GM19025 (cell line): ENCODE measurements at regions not wholly inside any gene's neighbourhood (a gene's known extent, or its start where the extent isn't known, plus 50 kb on each side); places are given as distances from the start of the nearest gene placed in this dataset.
"Not testable (repeated sequence)": the region's sequence is repeated elsewhere in the genome, so short reads cannot be mapped to it uniquely, and the experiment has no call there.

Experiments
- ATAC-seq: cut with Tn5 transposase; IDR thresholded peaks from one replicate; pipeline ENCODE4 v1.9.1; 2021; ENCODE audit warnings: mild to moderate bottlenecking, low read depth, moderate library complexity; ENCODE audit not compliant: unreplicated experiment

GRCh38 chr14:105938055-105938863, 411.9 kb downstream of the TMEM121 start:
- no peak for ATAC-seq

- ATAC-seq: no peak
Measured at GRCh38 chr14:105938959-105939358, 412.6 kb downstream of the TMEM121 start.

GRCh38 chr14:105939810-105940508, 413.6 kb downstream of the TMEM121 start:
- ATAC-seq: no peak

- ATAC-seq: no peak
Measured at GRCh38 chr14:105940534-105941225, 414.3 kb downstream of the TMEM121 start.

- no peak for ATAC-seq
Measured at GRCh38 chr14:105941226-105942166, 415.1 kb downstream of the TMEM121 start.

GRCh38 chr14:105942725-105943124, 416.3 kb downstream of the TMEM121 start:
- ATAC-seq: not testable (repeated sequence)

GRCh38 chr14:105943973-105944602, 417.7 kb downstream of the TMEM121 start:
- no peak for ATAC-seq

GRCh38 chr14:105944632-105945610, 418.5 kb downstream of the TMEM121 start:
- ATAC-seq: no peak

GRCh38 chr14:105945896-105946295, 419.5 kb downstream of the TMEM121 start:
- ATAC-seq: no peak

GRCh38 chr14:105947599-105947998, 421.2 kb downstream of the TMEM121 start:
- ATAC-seq: no peak

GRCh38 chr14:105948955-105949354, 422.6 kb downstream of the TMEM121 start:
- not testable (repeated sequence) for ATAC-seq

GRCh38 chr14:105950364-105950892, 424.0 kb downstream of the TMEM121 start:
- ATAC-seq: not testable (repeated sequence)

GRCh38 chr14:105951399-105951798, 425.0 kb downstream of the TMEM121 start:
- no peak for ATAC-seq

GRCh38 chr14:105952222-105952621, 425.8 kb downstream of the TMEM121 start:
- no peak for ATAC-seq

- no peak for ATAC-seq
Measured at GRCh38 chr14:105952826-105953225, 426.4 kb downstream of the TMEM121 start.

- ATAC-seq: not testable (repeated sequence)
Measured at GRCh38 chr14:105961625-105962024, 435.2 kb downstream of the TMEM121 start.

- no peak for ATAC-seq
Measured at GRCh38 chr14:105962532-105962931, 436.1 kb downstream of the TMEM121 start.

GRCh38 chr14:105968291-105968690, 441.9 kb downstream of the TMEM121 start:
- no peak for ATAC-seq
